GM19455 (cell line): ENCODE measurements at regions not wholly inside any gene's neighbourhood (a gene's known extent, or its start where the extent isn't known, plus 50 kb on each side); places are given as distances from the start of the nearest gene placed in this dataset.
A peak's percentile ranks its signal among the peaks of the same experiment; 100 is the strongest.

Source experiments
- ATAC-seq: cut with Tn5 transposase; IDR thresholded peaks from one replicate; pipeline ENCODE4 v1.9.1; 2021; ENCODE audit not compliant: unreplicated experiment

DNA sequence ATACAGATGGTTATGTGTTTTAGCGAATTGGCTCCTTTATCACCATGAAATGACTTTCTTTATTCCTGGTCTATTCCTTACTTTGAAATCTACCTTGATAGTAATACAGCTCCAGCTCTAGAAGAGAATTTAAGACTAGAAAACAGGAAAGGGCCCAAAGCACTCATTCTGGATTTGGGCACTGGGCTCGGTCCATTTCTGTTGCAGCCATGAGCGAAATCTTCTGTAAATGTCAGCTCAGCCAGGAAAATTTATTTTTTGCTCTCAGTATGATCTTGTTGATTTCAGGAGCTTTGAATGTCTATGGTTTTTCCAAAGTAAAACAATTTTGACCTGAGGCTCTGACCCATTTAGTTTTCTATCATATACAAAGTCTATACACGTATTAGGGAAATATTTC, 104.1 kb downstream of the DIRAS2 start:
- no peak for ATAC-seq

- no peak for ATAC-seq
These were observed 103.3 kb downstream of the DIRAS2 start for GRCh38 chr9:90539286-90539685.

- ATAC-seq = no peak
These were observed 101.9 kb downstream of the DIRAS2 start for GRCh38 chr9:90540734-90541133.

DNA sequence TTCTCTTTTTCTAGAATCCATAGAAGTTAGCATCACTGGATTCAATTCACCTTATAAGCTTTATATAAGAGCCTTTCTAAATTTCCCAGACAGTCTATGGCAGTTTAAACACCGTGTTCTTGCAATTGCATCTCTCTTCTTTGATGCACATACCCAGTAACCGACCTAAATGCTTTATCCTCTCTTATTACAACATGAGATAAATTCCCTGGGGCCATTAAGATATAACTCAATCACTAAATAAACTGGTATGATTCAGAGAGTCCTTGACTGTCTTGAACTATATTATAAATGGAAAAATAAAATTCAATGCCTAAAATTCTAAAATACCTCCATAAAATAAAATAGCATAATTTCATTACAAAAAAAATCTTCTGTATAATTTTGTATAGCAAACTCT, 98.1 kb downstream of the DIRAS2 start:
- ATAC-seq = no peak

DNA sequence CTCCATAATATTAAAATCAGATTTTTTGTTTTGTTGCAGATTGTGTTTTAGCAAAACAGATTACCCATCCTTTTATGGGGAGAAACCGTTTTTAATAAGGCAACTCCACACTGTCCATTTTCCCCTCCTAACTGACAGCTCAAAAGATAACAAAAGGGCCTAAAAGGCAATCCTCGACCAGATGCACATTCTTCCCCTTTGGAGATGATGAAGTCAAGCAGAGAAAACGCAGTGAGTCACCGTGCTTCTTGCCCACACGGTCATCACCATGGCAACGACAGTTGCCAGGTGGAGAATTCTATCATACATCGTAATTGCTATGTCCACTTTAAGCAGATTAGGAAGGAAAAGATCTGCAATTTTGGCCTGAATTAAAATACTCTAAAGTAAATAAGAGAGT, 96.4 kb downstream of the DIRAS2 start:
- no peak for ATAC-seq

DNA sequence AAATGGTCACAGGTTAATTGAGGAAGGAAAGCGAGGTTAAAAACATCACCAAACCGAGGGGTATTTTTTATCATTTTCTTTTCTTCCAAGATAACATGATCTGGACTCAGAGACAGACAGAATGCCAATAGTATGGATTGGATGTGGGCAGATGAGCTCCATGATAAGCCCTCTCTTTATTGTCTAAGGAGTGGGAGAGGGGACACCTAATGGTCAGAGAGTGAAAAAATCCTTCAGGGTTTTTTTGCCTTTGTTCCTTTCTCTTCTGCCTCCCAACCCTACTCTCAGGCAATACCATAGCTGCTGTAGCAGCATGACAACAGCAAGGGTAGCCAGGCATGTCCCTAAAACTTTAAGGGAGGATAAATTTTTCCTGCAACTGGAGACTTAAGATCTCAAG, 94.7 kb downstream of the DIRAS2 start:
- no peak for ATAC-seq

DNA sequence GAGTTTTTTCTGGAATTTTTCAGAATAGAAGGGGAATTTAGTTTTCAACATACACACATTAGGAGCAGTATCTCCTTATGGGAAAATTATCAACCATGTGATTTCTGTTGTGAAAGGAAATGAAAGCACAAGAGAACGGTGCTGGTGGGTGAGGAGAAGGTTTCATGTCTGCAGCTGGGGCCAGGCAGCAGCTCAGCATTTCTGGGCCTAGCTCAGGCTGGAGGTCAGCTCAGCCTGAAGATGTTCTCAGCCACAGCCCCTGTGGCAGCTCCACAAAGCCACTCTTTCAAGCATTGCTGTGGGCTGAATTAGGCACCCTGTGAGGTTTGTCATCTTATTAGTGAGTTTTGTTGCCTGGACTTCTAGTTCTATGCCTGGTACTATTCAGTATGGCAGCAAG, 90.3 kb downstream of the DIRAS2 start:
- peak; percentile 87 for ATAC-seq

DNA sequence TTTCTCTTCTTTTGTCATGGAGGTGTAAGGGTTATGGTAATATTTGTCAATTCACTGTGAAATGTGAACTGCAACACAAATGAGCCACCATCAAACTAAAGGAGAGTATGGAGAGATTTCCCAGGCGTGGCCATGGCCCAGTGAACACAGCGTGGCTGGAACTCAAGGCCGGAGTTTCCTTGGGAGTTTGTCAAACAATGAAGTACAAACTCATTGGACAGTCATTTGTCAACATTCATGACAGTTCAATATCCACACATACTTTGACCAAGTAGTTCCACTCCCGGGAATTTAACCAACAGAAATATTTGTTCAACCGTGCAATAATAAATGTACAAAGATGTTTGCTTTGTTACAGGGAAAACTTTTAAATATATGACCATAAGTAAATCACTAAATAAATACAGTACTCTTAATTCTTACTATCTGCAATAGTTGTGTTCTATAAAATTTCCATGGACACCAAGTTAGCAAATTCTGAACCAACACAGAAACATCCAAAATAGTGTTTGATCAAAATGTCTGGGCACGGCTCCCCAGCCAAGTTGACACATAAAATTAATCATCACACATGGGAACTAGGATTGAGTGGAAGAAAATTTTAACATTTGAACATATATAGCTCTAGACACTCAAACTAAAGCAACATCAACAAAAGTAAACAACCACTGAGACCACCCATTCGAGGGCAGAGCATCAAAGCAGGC, 87.1 kb downstream of the DIRAS2 start:
- no peak for ATAC-seq

DNA sequence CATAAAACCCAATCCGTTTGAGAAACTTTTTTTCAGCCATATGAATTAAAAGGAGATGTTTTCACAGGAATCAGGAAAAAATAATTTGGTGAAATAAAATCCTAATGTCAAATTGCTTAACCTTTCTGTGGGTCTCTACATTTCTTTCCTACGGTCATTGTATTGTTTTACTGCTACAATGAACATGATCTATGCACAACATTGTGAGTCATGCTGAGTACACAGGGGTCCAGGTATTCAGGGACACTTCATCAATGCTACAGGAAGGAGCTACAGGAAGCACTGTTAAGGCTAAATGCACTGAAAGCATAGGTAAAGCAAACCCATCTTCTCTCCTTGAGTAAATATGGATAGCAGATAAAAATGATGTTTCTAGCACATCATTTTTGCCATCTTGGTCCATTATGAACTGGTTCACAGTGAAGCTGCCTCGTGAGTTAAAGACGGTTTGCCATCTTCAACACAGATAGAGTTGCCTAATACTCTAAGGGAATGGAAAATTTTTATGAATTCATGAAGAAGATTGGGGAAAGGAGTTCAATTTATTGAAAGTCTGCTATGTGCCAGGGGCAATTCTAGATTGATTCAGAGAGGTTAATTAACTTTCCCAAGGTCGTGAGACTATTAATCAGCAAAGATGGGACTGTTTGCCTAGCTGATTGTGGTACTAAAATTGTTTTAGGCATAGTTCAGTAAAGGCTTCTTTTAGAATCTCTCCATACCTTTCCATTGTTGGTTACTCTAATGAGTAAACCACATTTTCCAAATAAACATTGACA, 85.5 kb downstream of the DIRAS2 start:
- no peak for ATAC-seq

DNA sequence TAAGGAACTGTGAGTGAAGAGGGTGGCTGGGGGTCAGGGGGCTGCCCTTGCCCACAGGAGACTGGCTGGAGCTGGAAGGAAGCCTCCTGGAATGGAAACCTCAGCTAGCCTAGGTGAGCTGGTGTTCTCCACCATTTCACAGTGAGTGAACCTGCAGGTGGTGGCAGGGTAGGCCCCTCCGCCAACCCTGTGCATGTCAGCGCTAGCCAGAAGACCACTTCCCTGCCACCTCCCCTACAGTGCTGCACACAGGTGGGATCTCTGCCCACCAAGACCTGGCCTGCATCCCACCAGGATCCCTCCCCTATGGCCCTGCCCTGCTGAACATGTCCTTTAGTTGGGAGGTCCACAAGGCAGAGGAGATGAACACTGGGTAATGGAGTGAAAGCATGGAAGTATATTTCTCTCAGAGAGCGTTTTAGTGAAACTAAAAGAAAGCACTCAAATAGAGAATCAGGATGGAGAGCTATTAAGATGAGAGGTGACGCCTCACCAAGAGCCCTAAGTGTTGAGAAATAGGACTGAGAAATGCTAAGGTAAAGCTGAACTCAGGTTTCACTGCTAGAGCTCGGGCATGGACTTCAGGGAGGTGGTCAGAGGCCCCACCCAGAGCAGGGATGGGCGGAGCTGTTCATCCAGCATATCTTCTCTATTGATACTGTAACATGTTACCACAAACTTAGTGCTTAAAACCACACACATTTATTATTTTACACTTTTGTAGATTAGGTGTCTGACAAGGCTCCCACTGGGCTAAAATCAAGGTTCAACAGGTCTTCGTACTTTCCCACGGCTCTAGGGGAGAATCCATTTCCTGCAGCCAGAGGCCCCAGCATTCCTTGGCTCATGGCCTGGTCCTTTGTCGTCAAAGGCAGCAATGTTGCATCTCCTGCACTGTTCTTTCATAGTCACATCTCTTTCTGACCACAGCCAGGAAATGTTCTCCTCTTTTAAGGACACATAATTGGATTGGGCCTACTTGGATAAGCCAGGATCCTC, 83.2 kb downstream of the DIRAS2 start:
- no peak for ATAC-seq
